GM13977 (cell line): ENCODE measurements at regions not wholly inside any gene's neighbourhood (a gene's known extent, or its start where the extent isn't known, plus 50 kb on each side); places are given as distances from the start of the nearest gene placed in this dataset.

Source experiments
- DNase-seq: peaks from one replicate; pipeline ENCODE4 v3.0.0; 2012; ENCODE audit warnings: low spot score
- CTCF ChIP-seq: IDR thresholded peaks from 2 replicates; pipeline ENCODE4 v1.5.1; 2012; ENCODE audit warnings: mild to moderate bottlenecking, control low read depth; ENCODE audit not compliant: insufficient read depth; ENCODE audit errors: extremely low read depth, missing control alignments
- in situ Hi-C: fragments of 300-500 bp; cut with MboI; formaldehyde crosslinking; loops from one replicate; pipeline ENCODE4 v1.12.0; 2022; ENCODE audit warnings: low sequenced_read_pairs, low pct_unique_long_range_greater_than_20kb, mixed read lengths, inconsistent platforms; ENCODE audit not compliant: unreplicated experiment

DNA sequence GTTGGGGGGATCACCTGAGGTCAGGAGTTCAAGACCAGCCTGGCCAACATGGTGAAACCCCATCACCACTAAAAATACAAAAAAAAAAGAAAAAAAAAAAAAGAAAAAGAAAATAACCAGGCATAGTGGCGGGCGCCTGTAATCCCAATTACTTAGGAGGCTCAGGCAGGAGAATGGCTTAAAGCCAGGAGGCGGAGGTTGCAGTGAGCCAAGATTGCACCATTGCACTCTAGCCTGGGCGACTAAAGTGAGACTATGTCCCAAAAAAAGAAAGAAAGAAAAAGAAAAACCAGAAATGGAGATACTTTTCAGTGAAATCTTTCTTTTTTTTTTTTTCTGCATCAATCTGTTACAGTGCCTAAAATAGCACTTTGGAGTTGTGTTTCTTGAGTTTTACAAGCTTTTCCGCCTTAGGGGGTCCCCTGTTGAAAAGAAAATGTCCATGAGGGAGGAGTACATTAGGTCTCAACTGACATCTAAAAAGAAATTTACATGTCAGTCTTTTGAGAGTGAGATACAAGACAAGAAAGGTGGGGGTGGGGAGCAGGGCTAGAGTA lies 82.9 kb upstream of the VASH1 start:
- DNase-seq, result no peak
- in situ Hi-C loops, result no loop called here
- TF ChIP-seq CTCF, result no peak

DNA sequence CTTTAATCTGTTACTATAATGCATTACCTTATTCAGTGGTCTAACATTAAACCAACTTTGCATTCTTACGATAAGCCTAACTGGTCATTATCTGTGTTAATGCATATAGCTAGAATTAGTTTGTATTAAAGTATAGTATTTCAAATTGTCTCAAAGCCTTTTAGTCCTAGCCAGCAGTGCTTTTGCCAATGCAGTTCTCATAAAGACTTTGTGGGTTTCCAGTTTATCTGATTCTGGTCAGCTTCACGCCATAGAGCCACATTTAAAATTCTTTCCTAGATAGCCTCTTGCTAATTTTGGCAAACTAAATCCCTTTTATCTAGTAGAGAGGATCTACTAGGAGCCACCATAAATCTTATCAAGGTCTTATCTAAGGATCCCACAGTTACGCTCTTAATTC lies 78.9 kb upstream of the VASH1 start:
- in situ Hi-C loops, result no loop called here
- no peak for TF ChIP-seq CTCF
- no peak for DNase-seq

DNA sequence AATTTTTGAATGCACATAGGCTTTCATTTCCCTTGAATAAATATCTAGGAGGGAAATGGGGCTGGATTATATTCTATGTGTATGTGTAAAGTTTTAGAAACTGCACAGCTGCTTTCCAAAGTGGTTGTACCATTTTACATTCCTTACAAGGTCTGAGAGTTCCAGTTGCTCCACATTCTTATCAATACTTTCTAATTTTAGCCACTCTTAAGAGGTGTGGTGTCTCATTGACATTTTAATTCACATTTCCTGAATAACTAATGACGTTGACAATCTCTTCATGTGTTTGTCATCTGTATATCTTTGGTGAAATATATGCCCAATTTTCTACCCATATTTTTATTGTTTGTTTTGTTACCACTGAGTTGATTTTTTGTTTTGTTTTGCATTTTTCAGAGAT lies 74.6 kb upstream of the VASH1 start:
- TF ChIP-seq CTCF, result no peak
- in situ Hi-C loops, result no loop called here
- no peak for DNase-seq

GRCh38 chr14:76687611-76688382 lies 73.5 kb upstream of the VASH1 start:
- no peak for DNase-seq
- no peak for TF ChIP-seq CTCF
- in situ Hi-C loops, result no loop called here

GRCh38 chr14:76688383-76688671 lies 72.9 kb upstream of the VASH1 start:
- in situ Hi-C loops, result no loop called here
- no peak for TF ChIP-seq CTCF

GRCh38 chr14:76690502-76691105 lies 70.7 kb upstream of the VASH1 start:
- DNase-seq, result no peak
- in situ Hi-C loops, result no loop called here
- no peak for TF ChIP-seq CTCF

More at GRCh38 chr14:76688383-76688671, 72.9 kb upstream of the VASH1 start:
- DNase-seq, result no peak
